Suppressor macrophage treated with lipopolysaccharide for 1 hour (primary cell): ENCODE measurements at regions not wholly inside any gene's neighbourhood (a gene's known extent, or its start where the extent isn't known, plus 50 kb on each side); places are given as distances from the start of the nearest gene placed in this dataset.

Source experiments
- DNase-seq, 3 donors: peaks; one replicate each; pipeline ENCODE4 v3.0.0-alpha.2; 2020 to 2022

DNA sequence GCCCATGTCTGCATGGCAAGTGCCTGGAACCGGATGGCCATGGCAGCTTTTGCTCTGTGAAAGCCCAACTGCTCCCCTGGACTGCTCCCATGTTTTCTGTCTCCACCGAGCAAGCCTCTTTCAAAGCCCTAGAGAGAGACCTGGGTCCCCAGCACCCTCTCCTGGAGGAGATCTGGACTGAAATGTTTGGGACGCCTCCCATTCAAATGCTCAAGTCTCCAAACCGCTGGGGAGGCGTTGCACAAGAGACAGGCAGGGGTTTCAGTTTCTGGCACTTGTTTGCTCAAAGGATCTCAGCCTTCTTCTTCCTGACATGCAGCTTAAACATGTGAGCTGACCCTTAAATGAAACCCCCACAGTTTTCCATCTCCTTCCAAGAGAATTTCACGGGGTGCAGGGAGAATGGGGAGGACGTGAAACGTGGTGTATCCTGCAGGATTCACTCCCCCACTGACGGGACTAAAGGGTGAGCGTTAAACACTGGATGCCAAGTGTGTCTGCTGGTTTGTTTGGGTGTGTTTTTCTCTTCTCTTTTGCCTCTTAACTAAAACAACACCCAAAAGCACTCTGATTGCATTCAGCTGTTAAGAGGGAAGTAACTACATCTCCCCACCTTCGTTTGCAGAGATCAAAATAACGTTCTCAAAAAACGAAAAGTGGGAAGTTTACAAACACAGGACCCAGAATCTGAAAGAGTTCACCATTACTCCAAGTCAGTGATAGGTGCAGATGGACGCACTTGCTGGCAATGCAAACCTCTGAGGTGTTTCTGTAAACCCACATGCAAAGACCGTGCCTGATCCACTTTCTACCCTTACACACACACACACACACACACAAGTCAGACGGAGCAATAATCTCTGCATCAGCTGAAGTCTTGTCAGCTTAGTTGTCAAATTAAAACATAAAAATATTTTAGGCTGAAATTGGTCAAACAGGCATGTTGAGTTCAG lies 256.9 kb downstream of the C16orf95 start:
- peak; percentile 25 to 48 (median 46) for DNase-seq

GRCh38 chr16:87061243-87061920 lies 255.8 kb downstream of the C16orf95 start:
- DNase-seq = no peak

DNA sequence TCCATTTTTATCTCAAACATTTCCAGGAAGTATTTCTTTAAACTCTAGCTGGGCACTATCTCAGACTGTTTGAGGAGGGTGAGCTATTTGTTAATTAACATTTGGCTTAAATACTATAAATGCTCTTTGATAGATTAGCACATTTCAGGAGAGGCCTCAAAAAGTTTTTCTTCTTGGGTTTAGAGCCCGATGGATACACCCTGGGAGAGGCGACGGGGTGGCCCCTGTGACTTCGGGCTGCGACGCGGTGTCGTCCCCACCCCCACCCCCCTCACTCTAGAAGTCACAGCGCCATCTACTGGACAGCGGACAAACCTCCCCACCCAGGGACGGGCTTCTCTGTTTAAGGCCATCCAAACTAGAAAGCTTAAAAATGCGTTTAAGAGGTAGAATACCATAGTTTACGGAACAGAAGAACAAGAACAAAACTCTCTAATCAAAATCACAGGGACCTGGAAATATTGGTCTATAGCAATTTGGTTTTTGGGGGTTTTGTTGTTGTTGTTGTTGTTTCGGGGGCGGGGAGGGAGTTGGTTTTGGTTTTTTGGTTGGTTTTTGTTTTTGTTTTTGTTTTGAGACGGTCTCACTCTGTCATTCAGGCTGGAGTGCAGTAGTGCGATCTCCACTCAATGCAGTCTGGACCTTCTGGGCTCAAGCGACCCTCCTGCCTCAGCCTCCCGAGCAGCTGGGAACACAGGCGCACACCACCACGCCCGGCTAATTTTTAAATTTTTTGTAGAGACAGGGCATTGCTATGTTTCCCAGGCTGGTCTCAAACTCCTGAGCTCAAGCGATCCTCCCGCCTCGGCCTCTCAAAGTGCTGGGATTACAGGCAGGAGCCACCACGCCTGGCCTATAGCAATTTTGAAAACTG lies 254.4 kb downstream of the C16orf95 start:
- peak; percentile 77 to 91 (median 89) for DNase-seq

DNA sequence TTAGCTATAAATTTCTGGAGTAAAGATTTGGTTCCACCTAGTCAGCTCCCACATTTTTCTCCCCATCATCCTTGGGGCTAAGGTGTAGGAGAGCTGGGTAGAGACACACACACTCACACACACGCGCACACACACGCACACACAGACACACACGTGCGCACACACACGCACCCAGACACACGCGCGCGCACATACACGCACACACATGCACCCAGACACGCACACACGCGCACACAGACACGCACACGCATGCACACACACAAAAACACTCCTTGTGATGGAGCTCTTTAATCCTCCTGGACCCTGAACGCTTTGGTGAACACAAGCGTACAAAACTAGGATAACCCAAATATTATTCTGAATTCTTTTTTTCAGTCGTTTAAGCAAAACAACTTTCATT lies 253.6 kb downstream of the C16orf95 start:
- DNase-seq = no peak

- DNase-seq = peak in 1 of 3 donors; percentile 15
Measured at GRCh38 chr16:87064731-87065445, 252.3 kb downstream of the C16orf95 start.

DNA sequence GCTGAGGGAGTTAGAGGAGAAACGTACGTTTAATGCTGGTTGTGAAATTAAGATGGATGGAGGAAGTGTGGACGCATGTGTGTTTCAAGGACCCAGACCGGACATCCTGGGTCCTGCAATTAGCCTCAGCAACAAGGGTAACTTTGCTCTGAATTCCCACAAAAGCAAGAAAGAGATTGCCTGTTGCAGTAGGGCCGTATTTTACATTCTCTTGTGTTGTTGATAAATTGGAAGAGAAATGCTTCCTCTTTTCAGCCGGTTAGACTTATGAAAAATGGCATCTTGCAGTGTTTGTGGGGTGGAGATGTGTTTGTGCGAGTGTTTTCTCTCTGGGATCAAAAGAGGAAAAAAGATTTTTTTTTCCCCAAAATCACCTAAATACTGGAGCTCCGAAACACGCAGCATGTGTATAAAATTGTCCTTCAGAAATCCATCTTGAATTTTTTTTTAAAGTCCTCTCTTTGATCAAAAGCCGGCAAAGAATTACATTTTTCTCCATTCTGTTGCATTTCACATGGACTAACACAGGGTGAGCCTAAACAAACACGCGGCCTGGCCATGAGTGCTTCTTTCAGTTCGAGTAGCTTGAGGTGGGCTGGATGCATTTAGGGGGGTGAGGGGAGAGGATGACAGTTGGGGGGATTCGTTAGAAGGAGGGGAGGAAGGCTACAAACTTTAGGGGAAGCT lies 251.6 kb downstream of the C16orf95 start:
- peak in 2 of 3 donors; percentile 7 to 17 for DNase-seq

DNA sequence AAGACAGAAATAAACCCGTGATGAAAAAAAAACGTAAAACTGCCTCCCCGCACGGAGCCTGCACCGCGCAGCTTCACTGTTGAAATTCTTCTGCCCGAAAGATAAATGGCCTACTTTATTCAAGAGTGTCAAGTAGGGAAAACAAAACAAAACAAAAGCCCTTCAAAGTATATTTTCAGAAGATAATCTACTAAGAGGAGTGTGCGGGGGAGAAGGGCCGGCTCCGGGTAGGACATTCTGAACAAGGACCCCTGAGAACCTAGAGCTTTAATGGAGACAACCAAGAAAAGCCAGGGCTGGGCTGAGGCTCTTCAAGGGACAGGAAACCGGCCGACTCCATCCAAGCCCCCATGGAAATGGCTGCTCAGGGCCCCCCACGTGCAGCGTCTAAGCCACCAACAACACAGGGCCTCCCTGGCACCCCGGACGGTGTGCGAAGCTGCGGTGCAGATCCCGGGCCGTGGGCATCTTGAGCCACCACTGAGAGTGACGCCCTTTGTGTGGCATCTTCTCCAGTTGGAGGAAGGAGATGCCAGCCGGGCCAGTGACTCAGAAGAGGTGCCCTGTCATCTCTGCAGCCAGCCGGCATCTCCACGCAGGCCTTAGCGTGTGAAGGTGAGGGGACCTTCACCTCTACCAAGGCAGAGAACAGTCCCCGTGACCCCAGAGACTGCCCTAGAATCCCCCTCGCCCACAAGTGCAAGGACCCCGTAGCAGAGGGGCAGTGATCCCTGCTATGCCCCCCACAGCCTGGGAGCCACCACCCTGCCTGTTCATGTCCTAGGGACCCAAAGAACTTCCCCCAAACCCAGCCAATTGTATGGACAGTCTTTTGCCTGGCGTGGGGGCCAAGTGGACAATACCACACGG lies 250.8 kb downstream of the C16orf95 start:
- DNase-seq = peak in 1 of 3 donors; percentile 15

DNA sequence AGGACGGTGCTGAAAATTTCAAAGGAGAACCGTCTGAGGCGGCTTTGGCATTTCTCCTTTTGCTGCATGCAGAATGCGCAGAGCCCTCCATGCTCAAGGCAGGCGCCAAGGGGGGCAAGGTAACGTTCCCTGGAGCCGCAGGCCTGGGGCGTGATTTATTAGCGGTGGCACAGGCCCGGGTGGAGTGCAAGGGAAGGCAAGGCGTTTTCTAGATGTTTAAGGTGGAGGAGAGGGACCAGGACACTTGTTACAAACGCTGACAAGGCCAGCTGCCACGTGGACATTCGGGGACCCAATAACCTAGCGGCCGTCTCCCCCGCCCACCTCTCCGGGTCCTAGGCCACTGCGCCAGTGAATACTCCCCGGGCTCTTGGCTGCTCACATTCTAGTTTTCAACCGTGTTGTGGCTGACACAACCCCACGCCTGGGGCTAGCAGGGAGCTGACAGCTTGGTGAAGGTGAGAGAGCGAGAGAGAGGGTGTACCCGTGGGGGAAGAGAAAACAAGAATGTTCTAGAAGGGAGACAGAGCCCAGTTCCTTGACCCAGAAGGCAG lies 250.1 kb downstream of the C16orf95 start:
- peak in 1 of 3 donors; percentile 11 for DNase-seq

GRCh38 chr16:87067836-87068761 lies 249.1 kb downstream of the C16orf95 start:
- DNase-seq = peak in 1 of 3 donors; percentile 13

- no peak for DNase-seq
Measured at GRCh38 chr16:87068762-87069150, 248.4 kb downstream of the C16orf95 start.

- no peak for DNase-seq
Measured at GRCh38 chr16:87070657-87071056, 246.5 kb downstream of the C16orf95 start.

DNA sequence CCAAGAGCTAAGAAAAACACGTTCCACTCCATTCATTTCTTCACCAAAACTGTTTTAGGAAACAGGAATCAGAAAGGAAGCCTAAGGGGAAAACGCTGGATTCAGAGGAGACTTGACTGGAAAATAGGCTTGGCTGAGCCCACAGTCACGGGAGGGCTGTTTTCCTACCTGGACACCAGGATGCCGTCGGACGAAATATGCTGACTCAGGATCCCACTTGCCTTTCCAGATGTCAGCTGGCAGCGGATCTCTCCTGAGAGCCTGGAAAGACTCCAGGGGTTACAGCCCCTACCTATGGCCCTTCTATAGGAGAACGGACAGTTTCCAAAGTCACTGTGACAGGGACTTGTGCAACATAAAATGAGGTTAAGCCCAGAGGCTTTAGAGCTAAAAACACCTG lies 245.1 kb downstream of the C16orf95 start:
- DNase-seq = peak in 1 of 3 donors; percentile 13

- no peak for DNase-seq
Measured at GRCh38 chr16:87074641-87075318, 242.4 kb downstream of the C16orf95 start.

DNA sequence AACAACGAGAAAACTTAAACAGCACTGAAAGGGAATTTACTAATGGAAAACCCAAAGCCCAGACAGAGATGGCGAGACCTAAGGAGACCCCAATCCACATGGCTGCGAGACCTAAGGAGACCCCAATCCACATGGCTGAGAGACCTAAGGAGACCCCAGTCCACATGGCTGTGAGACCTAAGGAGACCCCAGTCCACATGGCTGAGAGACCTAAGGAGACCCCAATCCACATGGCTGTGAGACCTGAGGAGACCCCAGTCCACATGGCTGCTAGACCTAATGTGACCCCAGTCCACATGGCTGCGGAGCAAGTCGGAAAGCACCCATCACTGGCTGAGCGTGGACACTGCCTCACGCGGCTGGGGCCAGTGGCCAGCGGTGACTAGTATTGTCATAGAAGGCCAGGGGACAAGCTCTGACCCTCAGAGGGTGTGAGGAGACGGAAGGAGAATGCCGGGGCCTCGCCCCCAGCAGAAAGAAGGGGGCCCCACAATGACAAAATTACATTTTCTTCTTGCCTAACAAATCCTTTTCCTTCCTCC lies 241.8 kb downstream of the C16orf95 start:
- DNase-seq = no peak

DNA sequence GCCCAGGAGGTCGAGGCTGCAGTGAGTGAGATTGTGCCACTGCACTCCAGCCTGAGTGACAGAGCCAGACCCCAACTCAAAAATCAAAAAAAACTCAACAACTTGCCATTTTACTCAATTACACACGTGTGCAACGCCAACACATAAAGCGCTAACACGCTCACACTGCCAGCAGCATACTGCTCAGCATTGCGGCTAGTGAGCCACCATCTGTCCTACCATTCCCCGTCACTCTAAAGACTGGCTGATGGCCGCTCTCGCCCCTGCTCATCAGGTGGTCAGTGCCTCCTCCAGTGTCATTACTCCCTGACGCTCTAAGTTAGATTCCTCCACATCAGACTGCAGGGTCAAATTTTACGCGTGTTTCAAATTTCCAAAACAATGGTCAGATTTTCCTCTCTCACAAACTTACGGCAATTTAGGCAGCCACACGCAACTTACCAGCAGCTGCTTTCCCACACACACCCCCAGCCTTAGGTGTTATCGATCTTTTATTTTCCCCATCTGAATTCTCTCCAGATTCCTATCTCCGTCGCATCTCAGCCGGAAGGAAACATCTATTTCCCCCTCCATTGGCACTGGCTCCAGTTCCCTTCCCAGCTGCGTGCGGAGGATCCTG lies 240.8 kb downstream of the C16orf95 start:
- DNase-seq = no peak

GRCh38 chr16:87076950-87077749 lies 240.0 kb downstream of the C16orf95 start:
- DNase-seq = peak; percentile 74 to 91 (median 84)

- no peak for DNase-seq
Measured at GRCh38 chr16:87077750-87078127, 239.5 kb downstream of the C16orf95 start.
